Embryonic facial prominence (tissue), 1 donor: ENCODE measurements at regions not wholly inside any gene's neighbourhood (a gene's known extent, or its start where the extent isn't known, plus 50 kb on each side); places are given as distances from the start of the nearest gene placed in this dataset.

Experiments
- DNase-seq: peaks from one replicate; pipeline ENCODE4 v3.0.0-alpha.2; 2016; ENCODE audit errors: extremely low spot score

DNA sequence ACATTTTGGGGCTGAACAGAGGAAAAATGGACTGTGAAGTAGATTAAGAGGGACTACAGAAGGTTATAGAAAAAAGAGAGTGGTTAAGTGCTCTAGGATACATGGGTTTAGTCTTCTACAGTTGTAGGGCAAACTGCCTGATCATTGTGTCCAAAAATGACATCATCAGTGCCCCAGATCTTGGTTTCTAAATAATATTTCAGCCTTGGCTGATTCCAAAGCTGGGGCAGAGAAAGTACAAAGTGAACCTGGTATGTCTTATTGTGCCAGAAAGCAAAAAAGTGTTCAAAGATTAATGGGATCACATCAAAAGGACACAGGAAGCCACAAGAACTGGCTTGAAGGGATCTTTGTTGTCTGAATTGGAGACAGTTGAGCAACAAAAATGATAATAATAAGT is 97.1 kb upstream of the ZNF521 start:
- DNase-seq: no peak

DNA sequence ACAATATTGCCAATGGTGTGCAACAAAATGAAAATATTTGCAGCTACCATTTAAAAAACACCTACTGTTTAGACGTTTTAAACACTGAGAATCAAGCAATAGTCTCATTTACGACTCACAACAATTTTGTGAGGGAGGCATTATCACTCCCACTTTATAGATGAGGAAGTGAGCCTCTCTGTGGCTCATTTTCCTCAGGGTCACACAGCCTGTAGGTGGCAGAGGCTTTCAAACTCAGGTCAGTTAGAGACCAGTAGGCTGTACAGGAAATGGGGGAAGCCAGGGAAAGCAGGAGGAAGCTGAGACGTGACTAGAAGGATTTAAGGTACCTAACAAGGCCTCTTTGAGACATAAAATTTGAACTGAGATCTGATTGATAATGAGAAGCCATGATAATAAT is 95.0 kb upstream of the ZNF521 start:
- DNase-seq: no peak

- DNase-seq: no peak
Measured at GRCh38 chr18:25445430-25445829, 93.5 kb upstream of the ZNF521 start.

DNA sequence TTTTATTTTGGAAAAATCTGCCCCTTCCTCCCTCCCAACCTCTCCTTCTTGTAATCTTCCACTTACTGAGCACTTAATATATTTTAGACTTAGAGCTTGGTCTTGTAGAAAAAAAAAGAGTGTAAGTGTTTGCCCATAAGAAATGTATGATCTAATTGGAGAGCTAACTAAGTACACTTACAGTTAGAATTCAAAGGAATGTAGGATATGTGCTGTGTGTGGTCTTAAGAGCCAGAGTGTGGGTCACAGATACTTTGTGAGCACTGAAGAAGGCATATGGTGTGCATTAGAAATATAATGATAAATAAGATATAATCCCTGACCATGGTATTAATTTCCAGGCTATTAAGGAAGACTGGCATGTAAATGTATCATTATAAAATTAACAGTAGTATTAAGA is 91.8 kb upstream of the ZNF521 start:
- DNase-seq: no peak

GRCh38 chr18:25435149-25435782 is 83.3 kb upstream of the ZNF521 start:
- no peak for DNase-seq

DNA sequence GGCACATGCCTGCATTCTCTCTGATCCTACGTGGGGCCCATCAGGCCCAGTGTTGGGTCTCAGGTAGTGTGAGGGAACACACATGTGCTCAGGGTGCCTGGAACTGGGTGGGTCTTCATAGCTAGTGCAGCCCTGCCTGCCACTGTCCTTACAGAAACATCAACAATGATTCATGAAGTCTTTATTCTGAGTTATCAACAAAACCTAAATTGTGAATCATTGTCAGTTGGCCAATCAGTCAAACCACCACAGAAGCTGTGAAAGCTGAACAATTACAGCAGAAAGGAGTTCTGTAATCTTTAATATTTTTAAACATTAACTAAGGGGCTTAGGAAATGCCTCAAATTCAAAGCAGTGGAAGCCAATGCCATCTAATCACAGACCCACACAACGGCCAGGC is 82.8 kb upstream of the ZNF521 start:
- no peak for DNase-seq

DNA sequence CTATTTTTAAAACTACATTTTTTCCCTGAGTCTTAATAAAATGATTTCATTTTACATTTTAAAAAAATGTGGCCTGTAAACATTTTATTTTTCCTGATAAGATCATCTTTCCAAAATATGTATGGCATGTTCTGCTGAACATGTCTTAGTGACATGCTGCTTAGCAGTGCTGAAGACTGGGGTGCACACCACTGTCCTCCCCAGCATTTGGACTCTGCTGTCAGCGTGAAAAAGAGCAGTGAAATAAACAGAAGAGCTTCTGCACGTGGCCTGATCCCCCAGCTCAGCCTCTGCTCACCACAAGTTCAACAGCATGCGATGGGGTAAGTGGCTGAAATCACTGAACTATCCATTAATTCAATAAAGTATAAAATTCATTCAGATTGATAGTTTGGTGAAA is 81.6 kb upstream of the ZNF521 start:
- no peak for DNase-seq

DNA sequence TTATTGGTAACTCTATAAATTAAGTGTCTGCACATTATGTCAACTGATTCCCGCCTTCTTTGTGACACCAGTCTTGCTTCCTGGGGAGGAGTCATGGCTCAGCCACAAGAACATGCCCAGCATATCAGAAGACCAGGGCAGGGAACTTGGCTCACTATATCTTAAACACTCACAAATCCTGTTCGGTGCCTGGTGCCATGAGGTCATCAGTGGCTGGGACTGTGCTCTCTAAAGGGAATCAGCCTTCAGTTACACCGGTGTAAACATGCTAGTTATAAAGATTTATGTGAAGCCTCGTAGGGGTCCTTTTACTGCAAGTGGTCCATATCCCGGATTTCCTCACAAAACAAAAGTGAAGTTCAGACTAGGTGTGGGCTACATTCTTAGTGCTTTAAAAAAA is 73.1 kb upstream of the ZNF521 start:
- DNase-seq: no peak

DNA sequence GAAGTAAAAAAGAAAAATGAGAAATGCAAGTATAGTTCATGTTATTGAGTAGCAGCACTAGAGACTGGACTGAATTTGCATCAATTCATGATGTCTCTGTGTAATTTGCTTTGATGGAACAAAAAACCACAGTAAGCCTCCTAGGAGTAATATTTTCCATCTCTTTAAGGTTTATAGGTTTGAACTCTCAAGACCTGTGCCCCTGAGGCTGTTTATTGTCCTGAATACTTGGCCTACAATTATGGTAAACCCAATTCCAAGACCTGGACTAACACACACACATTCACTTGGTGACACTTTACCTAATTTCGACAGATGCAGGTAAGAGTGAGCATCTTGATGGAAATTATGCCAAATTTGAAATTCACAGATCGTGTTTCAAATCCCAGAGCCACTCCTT is 71.8 kb upstream of the ZNF521 start:
- DNase-seq: no peak

- DNase-seq: no peak
Measured at GRCh38 chr18:25423267-25423666, 71.3 kb upstream of the ZNF521 start.

DNA sequence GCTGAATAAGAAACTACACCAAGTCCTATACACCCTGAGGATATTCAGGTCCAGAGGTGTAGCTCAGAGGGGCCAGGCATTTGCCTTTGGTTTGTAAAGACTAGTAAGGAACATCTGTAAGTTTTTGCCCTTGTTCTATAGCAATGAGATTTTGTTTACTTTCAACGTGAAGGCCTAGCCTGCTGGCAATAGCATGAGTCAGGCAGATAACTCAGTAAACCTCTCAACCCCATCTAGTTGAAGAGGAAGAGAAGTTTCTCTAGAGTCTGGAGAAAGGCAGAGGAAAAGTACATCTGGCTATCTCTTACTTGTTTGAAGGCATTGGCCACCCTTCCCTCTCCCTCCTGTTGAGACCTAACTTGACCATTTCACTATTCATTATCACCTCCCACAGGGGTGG is 70.3 kb upstream of the ZNF521 start:
- no peak for DNase-seq

GRCh38 chr18:25420077-25420825 is 68.3 kb upstream of the ZNF521 start:
- no peak for DNase-seq

GRCh38 chr18:25416374-25416773 is 64.4 kb upstream of the ZNF521 start:
- DNase-seq: no peak

DNA sequence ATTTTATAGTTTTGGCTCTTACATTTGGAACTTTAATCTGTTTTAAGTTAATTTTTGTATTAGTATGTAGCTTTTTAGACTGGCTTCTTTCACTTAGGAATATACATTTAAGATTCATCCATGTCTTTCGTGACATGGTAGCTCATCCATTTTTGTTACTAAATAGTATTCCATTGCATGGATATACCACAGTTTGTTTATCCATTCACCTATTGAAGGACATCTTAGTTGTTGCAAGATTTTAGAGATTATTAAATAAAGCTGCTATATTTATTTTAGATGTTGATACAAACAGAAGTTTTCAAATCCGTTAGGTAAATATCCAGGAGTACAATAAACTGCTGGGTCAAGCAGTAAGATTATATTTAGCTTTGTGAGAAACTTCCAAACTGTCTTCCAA is 58.0 kb upstream of the ZNF521 start:
- DNase-seq: no peak

DNA sequence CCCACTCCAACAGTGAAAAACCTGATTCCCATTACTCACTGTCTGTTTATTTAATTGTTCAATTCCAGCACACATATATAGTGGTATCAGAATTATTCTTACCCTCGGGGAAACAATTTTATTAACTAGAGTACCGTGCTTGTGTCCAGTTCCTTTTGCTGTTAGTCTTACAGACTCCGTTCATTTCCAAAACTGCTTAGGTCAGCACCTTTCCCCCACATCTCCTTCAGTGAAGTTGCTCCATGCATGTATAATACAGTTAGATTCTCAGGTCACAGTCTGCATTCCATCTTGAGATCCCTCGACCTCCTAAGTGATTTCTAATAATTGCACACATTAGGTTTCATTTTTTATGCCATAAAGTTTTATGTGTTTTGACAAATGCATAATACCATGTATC is 56.3 kb upstream of the ZNF521 start:
- DNase-seq: no peak
